GM20000 (cell line): ENCODE measurements at regions not wholly inside any gene's neighbourhood (a gene's known extent, or its start where the extent isn't known, plus 50 kb on each side); places are given as distances from the start of the nearest gene placed in this dataset.

Experiments used
- DNase-seq: peaks from one replicate; pipeline ENCODE4 v3.0.0; 2012; ENCODE audit warnings: low spot score
- TF ChIP-seq, protein P1 (sequence below): IDR thresholded peaks from 2 replicates; pipeline ENCODE4 v1.5.1; 2012; ENCODE audit warnings: mild to moderate bottlenecking, control low read depth; ENCODE audit errors: extremely low read depth, missing control alignments

GRCh38 chr13:22506096-22506691, 674.6 kb upstream of the SGCG start:
- DNase-seq: no peak
- TF ChIP-seq, protein P1, sequence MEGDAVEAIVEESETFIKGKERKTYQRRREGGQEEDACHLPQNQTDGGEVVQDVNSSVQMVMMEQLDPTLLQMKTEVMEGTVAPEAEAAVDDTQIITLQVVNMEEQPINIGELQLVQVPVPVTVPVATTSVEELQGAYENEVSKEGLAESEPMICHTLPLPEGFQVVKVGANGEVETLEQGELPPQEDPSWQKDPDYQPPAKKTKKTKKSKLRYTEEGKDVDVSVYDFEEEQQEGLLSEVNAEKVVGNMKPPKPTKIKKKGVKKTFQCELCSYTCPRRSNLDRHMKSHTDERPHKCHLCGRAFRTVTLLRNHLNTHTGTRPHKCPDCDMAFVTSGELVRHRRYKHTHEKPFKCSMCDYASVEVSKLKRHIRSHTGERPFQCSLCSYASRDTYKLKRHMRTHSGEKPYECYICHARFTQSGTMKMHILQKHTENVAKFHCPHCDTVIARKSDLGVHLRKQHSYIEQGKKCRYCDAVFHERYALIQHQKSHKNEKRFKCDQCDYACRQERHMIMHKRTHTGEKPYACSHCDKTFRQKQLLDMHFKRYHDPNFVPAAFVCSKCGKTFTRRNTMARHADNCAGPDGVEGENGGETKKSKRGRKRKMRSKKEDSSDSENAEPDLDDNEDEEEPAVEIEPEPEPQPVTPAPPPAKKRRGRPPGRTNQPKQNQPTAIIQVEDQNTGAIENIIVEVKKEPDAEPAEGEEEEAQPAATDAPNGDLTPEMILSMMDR: no peak

- TF ChIP-seq, protein P1: no peak
- DNase-seq: no peak
Measured at GRCh38 chr13:22517544-22517943, 663.2 kb upstream of the SGCG start.

DNA sequence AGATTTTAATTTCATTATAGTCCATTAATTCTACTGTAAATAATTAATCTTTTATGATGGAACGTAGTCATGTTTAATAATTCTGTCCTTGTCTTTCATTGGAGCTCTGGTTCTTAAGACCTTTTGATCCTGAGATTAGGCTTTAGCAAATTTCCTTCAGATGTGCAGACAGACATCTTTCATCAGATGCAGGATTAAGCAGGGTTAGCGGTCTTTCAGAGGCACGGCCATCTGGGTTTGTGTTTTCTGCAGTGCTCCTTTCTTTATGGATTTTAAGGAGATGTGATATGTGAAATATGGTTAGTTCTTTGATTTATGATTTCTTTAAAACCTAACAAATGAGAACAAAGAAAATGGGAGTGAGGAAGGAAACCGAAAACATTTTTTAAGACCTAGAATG, 643.9 kb upstream of the SGCG start:
- TF ChIP-seq, protein P1: no peak
- no peak for DNase-seq

- TF ChIP-seq, protein P1: no peak
Measured at GRCh38 chr13:22538400-22538799, 642.4 kb upstream of the SGCG start.

GRCh38 chr13:22549126-22549525, 631.7 kb upstream of the SGCG start:
- TF ChIP-seq, protein P1: no peak
- no peak for DNase-seq

More at GRCh38 chr13:22538400-22538799, 642.4 kb upstream of the SGCG start:
- DNase-seq: no peak

DNA sequence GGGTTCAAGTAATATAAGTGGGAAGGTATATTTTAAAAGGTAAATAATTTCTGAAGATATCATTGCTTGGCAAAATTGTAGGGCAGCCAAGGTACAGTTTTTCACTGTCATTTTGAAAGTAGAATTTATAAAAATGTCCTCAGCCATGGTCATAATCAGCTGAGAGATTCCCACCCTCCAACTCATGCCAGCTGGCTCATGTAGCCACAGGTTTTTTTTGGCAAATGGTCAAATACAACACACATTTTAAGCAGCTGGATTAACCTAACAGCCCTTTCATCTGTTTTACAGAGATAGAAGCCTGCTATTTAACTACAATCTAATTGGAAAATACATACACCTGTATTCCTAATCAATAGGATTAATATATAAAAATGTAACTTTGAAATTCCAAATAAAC, 619.2 kb upstream of the SGCG start:
- no peak for DNase-seq
- TF ChIP-seq, protein P1: no peak

- no peak for DNase-seq
- TF ChIP-seq, protein P1: no peak
Measured at GRCh38 chr13:22562116-22562515, 618.7 kb upstream of the SGCG start.
